Calu3 (cell line): ENCODE measurements at regions not wholly inside any gene's neighbourhood (a gene's known extent, or its start where the extent isn't known, plus 50 kb on each side); places are given as distances from the start of the nearest gene placed in this dataset.
"Not testable (repeated sequence)": the region's sequence is repeated elsewhere in the genome, so short reads cannot be mapped to it uniquely, and the experiment has no call there.

Experiments
- BruUV-seq: library from RNA; stranded (reverse); fragments of 400-500 nt; replicated peaks from 2 replicates; lab custom pipeline; 2021; lab: Mats Ljungman, UMichigan
- CTCF ChIA-PET: fragments of 300-600 bp; sonication (Branson Sonifier 250); formaldehyde crosslinking; loops from one replicate; lab custom pipeline; 2022; ENCODE audit warnings: antibody characterized with exemption; lab: Charles Lee
- DNase-seq: peaks from one replicate; pipeline ENCODE4 v3.0.0; 2022
- H3K27ac Mint-ChIP-seq: one replicate; pipeline ENCODE4 v1.8.0; 2022; ENCODE audit warnings: mixed read lengths; ENCODE audit not compliant: unreplicated experiment
- H3K27me3 Mint-ChIP-seq: one replicate; pipeline ENCODE4 v1.8.0; 2022; ENCODE audit warnings: mixed read lengths; ENCODE audit not compliant: unreplicated experiment
- H3K36me3 Mint-ChIP-seq: one replicate; pipeline ENCODE4 v1.8.0; 2022; ENCODE audit warnings: mild to moderate bottlenecking, moderate library complexity, mixed read lengths; ENCODE audit not compliant: insufficient read depth, unreplicated experiment
- H3K4me1 Mint-ChIP-seq: one replicate; pipeline ENCODE4 v1.8.0; 2022; ENCODE audit warnings: mild to moderate bottlenecking, low read depth, mixed read lengths; ENCODE audit not compliant: unreplicated experiment
- H3K4me3 Mint-ChIP-seq: one replicate; pipeline ENCODE4 v1.8.0; 2022; ENCODE audit warnings: mild to moderate bottlenecking, low read depth, moderate library complexity, mixed read lengths; ENCODE audit not compliant: unreplicated experiment
- H3K9me3 Mint-ChIP-seq: one replicate; pipeline ENCODE4 v1.8.0; 2022; ENCODE audit warnings: low read depth, mixed read lengths; ENCODE audit not compliant: unreplicated experiment
- intact Hi-C: fragments of 100-400 bp; cut with micrococcal nuclease; formaldehyde crosslinking; loops from one replicate; pipeline ENCODE4 v1.10.0; 2022; ENCODE audit not compliant: unreplicated experiment

DNA sequence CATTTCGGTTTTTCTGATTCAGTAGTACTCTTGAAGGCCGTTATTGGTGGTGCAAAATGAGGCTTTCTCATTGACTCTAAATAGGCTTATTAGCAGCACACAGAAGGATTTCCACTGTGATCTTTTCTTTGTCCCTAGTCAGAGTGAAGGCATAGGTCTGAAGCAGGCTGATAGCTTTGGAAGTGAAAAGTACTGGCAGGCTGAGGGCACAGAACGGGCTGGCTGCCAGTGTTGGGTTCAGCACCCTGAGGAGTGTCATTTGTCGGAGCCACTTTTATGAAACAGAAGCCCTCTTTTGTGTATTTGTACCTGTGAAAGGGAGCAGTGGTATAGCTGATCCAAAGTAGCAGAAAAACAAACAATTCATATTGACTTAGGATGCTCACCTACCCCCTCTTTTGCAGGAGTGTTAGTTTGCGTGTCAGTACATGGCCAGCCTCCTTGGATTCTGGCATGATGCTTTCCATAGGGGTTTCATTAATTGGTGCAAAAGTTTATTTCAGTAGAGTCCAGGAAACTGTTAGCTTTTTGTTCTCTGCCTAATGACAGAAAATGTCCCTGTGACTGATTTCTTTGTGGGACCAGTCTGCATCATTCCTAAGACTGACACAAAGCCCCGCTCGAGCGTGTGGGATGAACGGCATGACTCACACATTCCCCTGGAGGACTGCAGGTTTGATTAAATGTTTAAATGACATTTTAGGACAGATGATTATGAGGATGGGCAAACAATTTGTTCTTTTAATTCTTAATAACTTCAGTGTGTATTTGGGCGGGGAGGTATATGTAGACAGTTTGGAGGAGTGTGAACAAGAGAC is 239.1 kb upstream of the VKORC1L1 start:
- H3K36me3 Mint-ChIP-seq, BruUV-seq, H3K27me3 Mint-ChIP-seq, CTCF ChIA-PET, H3K4me1 Mint-ChIP-seq, H3K27ac Mint-ChIP-seq, DNase-seq, intact Hi-C loops, H3K4me3 Mint-ChIP-seq, H3K9me3 Mint-ChIP-seq: not testable (repeated sequence)

DNA sequence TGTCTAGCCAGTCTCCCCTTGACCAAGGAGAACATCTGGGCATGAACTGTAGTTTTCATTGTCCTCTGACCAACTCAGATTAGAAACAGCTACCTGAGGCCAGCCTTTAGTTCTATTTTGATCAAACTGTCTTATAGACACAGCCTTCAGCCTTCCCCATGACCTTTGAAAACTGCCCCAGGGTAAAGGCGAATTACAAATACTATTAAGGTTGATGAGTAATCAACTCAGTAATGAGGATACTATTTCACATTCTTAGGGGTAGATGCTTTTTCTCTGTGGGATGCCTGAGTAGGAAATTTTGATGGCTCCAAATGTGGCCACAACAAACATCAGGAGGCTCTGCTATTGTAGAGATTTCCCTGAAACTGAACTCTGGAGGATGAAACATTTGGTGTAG is 234.0 kb upstream of the VKORC1L1 start:
- CTCF ChIA-PET, DNase-seq, BruUV-seq, H3K4me1 Mint-ChIP-seq, intact Hi-C loops, H3K9me3 Mint-ChIP-seq, H3K27me3 Mint-ChIP-seq, H3K27ac Mint-ChIP-seq, H3K4me3 Mint-ChIP-seq, H3K36me3 Mint-ChIP-seq: not testable (repeated sequence)

DNA sequence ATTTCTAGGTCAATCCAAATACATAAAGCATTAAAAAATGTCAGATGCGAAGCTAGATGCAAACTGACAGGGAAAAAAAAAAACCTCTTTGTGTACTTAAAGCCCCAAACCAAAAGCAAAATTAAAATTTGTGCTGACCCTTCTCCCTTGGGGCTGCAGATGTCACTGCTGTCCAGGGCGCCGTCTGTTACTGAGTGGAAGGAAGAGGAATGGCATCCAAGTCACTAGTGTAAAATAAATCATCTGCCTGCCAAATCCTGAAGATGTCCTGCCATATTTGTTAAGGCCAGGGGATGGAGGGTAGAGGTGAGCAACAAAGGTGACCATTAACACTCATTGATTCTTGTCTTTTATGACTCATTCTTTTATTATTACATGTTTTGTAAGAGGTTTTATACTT is 233.2 kb upstream of the VKORC1L1 start:
- intact Hi-C loops, H3K27me3 Mint-ChIP-seq, BruUV-seq, H3K27ac Mint-ChIP-seq, DNase-seq, H3K36me3 Mint-ChIP-seq, H3K9me3 Mint-ChIP-seq, CTCF ChIA-PET, H3K4me3 Mint-ChIP-seq, H3K4me1 Mint-ChIP-seq: not testable (repeated sequence)

DNA sequence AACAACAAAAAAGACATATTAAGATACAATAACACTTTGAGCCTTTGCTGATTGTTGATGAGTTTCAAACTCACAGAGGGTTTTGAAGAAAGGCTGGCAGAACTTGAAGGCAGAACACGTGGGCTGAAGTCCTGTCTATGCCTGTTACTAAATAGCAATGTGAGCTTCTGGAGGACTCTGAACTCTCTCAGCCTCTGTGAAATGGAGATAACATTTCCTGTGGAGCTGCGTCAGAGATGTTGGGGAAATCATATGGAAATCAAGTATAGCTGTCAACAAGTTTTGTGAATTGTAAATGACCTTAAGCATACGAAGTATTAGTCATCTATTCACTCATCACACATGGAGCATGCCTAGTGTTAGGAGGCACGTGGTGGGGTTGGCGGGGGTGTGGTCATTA is 229.4 kb upstream of the VKORC1L1 start:
- DNase-seq, H3K36me3 Mint-ChIP-seq, CTCF ChIA-PET, H3K4me1 Mint-ChIP-seq, BruUV-seq, H3K27ac Mint-ChIP-seq, H3K27me3 Mint-ChIP-seq, H3K9me3 Mint-ChIP-seq, H3K4me3 Mint-ChIP-seq, intact Hi-C loops: not testable (repeated sequence)

DNA sequence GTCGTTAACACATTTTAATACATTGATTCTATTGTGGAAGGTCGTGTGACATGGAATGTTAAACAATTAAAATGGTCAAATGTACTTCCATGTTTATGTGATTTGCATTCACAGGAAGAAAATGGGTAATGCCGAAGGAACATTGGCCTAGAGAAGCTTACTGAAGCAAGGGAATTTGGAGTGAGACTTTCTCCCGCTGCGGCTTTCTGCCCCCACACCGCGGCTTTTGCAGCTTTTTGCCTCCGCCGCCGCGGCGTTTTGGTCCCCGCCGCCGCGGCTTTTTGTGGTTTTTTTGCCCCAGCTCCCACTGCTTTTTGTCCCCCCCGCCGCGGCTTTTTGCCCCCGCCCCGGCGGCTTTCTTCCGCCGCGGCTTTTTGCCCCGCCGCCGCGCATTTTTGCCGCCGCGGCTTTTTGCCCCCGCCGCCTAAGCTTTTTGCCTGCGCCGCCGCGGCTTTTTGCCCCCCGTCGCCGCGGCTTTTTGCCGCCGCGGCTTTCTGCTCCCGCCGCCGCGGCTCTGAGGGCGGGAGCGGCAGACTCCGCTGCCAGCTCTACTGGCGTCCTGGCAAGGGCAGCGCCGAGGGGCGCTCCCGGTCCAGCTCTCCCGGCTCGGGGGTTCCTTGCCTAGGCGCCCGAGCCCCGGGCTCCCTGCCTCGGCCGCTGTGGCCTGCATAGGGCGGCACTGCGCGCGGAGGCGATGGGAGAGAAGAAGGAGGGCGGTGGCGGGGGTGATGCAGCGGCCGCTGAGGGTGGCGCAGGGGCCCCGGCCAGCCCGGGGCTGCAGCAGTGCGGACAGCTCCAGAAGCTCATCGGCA is 225.5 kb upstream of the VKORC1L1 start:
- H3K4me1 Mint-ChIP-seq, intact Hi-C loops, DNase-seq, BruUV-seq, CTCF ChIA-PET, H3K4me3 Mint-ChIP-seq, H3K9me3 Mint-ChIP-seq, H3K27ac Mint-ChIP-seq, H3K36me3 Mint-ChIP-seq: not testable (repeated sequence)
- peaks cover 12% of the 10 kb centered on the region for H3K27me3 Mint-ChIP-seq

DNA sequence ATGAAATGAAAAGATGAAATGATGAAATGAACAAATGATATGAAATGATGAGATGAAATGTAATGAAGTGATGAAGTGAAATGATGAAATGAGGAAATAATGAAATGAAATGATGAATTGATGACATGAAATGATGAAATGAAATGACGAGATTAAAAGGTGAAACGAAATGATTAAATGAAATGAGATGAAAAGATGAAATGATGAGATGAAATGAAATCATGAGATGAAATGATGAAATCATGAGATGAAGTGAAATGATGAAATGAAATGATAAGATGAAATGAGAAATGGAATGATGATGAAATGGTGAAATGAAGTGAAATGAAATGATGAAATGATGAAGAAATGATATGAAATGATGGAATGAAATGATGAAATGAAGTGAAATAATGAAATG is 221.7 kb upstream of the VKORC1L1 start:
- peak overlapping the region; percentile 43 for H3K27ac Mint-ChIP-seq

DNA sequence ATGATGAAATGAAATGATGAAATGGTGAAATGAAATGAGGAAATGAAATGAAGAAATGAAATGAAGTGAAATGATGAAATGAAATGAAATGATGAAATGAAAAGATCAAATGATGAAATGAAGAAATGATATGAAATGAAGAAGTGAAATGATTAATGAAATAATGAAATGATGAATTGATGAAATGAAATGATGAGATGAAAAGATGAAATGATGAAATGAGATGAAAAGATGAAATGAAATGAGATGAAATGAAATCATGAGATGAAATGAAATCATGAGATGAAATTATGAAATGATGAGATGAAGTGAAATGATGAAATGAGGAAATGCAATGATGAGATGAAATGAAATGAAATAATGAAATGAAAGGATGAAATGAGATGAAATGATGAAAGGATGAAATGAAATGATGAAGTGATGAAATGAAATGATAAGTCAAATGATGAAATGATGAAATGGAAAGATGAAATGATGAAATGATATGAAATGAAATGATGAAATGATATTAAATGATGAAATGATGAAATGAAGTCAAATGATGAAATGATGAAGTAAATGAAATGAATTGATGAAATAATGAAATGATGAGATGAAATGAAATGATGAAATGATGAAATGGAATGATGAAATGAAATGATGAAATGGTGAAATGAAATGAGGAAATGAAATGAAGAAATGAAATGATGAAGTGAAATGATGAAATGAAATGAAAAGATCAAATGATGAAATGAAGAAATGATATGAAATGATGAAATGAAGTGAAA is 220.9 kb upstream of the VKORC1L1 start:
- H3K9me3 Mint-ChIP-seq, H3K36me3 Mint-ChIP-seq, BruUV-seq, intact Hi-C loops, H3K4me1 Mint-ChIP-seq, H3K27ac Mint-ChIP-seq, H3K4me3 Mint-ChIP-seq, DNase-seq, CTCF ChIA-PET: not testable (repeated sequence)
- peaks cover 12% of the 10 kb centered on the region for H3K27me3 Mint-ChIP-seq

More for the DNA sequence above, 221.7 kb upstream of the VKORC1L1 start:
- H3K4me1 Mint-ChIP-seq, CTCF ChIA-PET, DNase-seq, intact Hi-C loops, H3K9me3 Mint-ChIP-seq, H3K4me3 Mint-ChIP-seq, BruUV-seq, H3K36me3 Mint-ChIP-seq: not testable (repeated sequence)
- H3K27me3 Mint-ChIP-seq = peaks cover 12% of the 10 kb centered on the region

DNA sequence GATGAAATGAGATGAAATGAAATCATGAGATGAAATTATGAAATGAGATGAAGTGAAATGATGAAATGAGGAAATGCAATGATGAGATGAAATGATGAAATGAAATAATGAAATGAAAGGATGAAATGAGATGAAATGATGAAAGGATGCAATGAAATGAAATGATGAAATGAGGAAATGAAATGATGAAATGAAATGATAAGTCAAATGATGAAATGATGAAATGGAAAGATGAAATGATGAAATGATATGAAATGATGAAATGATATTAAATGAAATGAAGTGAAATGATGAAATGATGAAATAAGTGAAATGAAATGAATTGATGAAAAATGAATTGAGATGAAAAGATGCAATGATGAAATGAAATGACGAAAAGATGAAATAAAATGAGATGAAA is 220.2 kb upstream of the VKORC1L1 start:
- DNase-seq, BruUV-seq, H3K4me3 Mint-ChIP-seq, H3K4me1 Mint-ChIP-seq, H3K9me3 Mint-ChIP-seq, intact Hi-C loops, H3K27ac Mint-ChIP-seq, H3K36me3 Mint-ChIP-seq, CTCF ChIA-PET: not testable (repeated sequence)
- peaks cover 12% of the 10 kb centered on the region for H3K27me3 Mint-ChIP-seq

DNA sequence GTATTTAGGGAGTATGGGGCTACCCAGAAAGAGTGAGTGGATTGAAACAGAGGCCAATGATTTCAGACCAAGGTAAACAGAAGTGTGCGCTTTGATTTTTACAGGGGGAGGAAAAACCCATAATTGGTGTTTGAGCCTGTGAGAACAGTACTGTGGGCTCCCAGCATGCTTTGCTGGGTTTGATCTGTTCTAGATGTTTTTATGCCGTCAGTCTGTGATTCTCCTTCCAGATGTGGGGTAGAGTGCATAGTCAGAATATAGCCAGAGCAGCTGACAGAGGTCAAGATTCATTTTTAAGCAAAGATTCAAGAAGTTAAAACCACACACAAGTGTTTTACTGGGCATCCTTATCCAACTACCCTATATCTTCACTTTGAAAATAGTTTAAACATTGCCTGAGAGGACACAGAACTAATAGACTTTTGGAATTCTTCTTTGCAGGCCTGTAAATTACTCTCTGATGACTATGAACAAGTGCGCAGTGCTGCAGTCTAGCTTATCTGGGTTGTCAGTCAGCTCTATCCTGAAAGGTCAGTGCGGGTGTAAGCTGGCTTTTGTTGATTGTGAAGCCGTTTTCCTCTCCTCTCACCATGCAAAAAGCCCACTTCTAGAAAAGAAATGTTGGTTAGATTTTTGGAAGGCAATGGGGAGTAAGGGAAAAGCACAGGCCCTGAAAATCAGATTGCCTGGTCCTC is 216.2 kb upstream of the VKORC1L1 start:
- H3K27ac Mint-ChIP-seq, H3K4me1 Mint-ChIP-seq, DNase-seq, CTCF ChIA-PET, BruUV-seq, H3K9me3 Mint-ChIP-seq, intact Hi-C loops, H3K27me3 Mint-ChIP-seq, H3K4me3 Mint-ChIP-seq, H3K36me3 Mint-ChIP-seq: not testable (repeated sequence)
